Neuronal stem cell (in vitro differentiated cells): ENCODE measurements at regions not wholly inside any gene's neighbourhood (a gene's known extent, or its start where the extent isn't known, plus 50 kb on each side); places are given as distances from the start of the nearest gene placed in this dataset.
"Not testable (repeated sequence)": the region's sequence is repeated elsewhere in the genome, so short reads cannot be mapped to it uniquely, and the experiment has no call there.

Experiments
- DNase-seq: peaks from one replicate; pipeline ENCODE4 v3.0.0-alpha.2; 2013; ENCODE audit warnings: low spot score
- H2AFZ ChIP-seq: one replicate; pipeline ENCODE4 v1.6.1; 2013; ENCODE audit warnings: mild to moderate bottlenecking, low read length, inconsistent platforms
- H2AK5ac ChIP-seq: 2 replicates; pipeline ENCODE4 v1.6.1; 2013; ENCODE audit warnings: low read depth, mild to moderate bottlenecking, inconsistent platforms, low read length, moderate library complexity, mixed read lengths
- H2BK120ac ChIP-seq: 2 replicates; pipeline ENCODE4 v1.6.1; 2013; ENCODE audit warnings: low read depth, mild to moderate bottlenecking, inconsistent platforms, low read length, moderate library complexity, mixed read lengths
- H2BK12ac ChIP-seq: one replicate; pipeline ENCODE4 v1.6.1; 2013; ENCODE audit warnings: low read length, inconsistent platforms
- H2BK15ac ChIP-seq: 2 replicates; pipeline ENCODE4 v1.6.1; 2013; ENCODE audit warnings: mild to moderate bottlenecking, low read length, inconsistent platforms, mixed read lengths
- H2BK5ac ChIP-seq: one replicate; pipeline ENCODE4 v1.6.1; 2013; ENCODE audit warnings: inconsistent platforms, mild to moderate bottlenecking, low read length, moderate library complexity
- H3K14ac ChIP-seq: one replicate; pipeline ENCODE4 v1.6.1; 2013; ENCODE audit warnings: low read length, inconsistent platforms
- H3K18ac ChIP-seq: 2 replicates; pipeline ENCODE4 v1.6.1; 2013; ENCODE audit warnings: low read length, inconsistent platforms
- H3K23ac ChIP-seq: 2 replicates; pipeline ENCODE4 v1.6.1; 2013; ENCODE audit warnings: low read depth, mild to moderate bottlenecking, mixed read lengths, low read length, inconsistent platforms; ENCODE audit not compliant: poor library complexity
- H3K27ac ChIP-seq: replicated peaks from 3 replicates; pipeline ENCODE4 v1.5.1; 2013; ENCODE audit warnings: low read length, inconsistent platforms
- H3K27me3 ChIP-seq, 3 experiments: 2 replicates each; pipeline ENCODE4 v1.6.1; 2013; ENCODE audit warnings: low read length in 3 of 3, mild to moderate bottlenecking in 2 of 3, inconsistent platforms in 1 of 3, low read depth in 1 of 3, mixed read lengths in 1 of 3, moderate library complexity in 1 of 3; ENCODE audit not compliant: control insufficient read depth in 3 of 3, insufficient read depth in 3 of 3
- H3K36me3 ChIP-seq, 2 donors: replicated peaks in 1 of 2; 2 replicates each; pipeline ENCODE4 v1.6.1; 2013; ENCODE audit warnings: low read length in 2 of 2; ENCODE audit not compliant: control insufficient read depth in 2 of 2, insufficient read depth in 2 of 2
- H3K4ac ChIP-seq: 2 replicates; pipeline ENCODE4 v1.6.1; 2013; ENCODE audit warnings: inconsistent platforms, mild to moderate bottlenecking, low read length, moderate library complexity
- H3K4me1 ChIP-seq, 2 donors: 1 replicate in 1 of 2; 2 replicates in 1 of 2; pipeline ENCODE4 v1.6.1; 2013; ENCODE audit warnings: low read length in 2 of 2, low read depth in 1 of 2; ENCODE audit not compliant: control insufficient read depth in 2 of 2, insufficient read depth in 1 of 2
- H3K4me2 ChIP-seq: one replicate; pipeline ENCODE4 v1.6.1; 2013; ENCODE audit warnings: mild to moderate bottlenecking, low read length, inconsistent platforms; ENCODE audit not compliant: insufficient read depth, poor library complexity, severe bottlenecking
- H3K4me3 ChIP-seq, 2 donors: 2 replicates each; pipeline ENCODE4 v1.5.1; 2013; ENCODE audit warnings: low read length in 2 of 2, mild to moderate bottlenecking in 2 of 2, inconsistent platforms in 1 of 2, moderate library complexity in 1 of 2
- H3K79me1 ChIP-seq: one replicate; pipeline ENCODE4 v1.6.1; 2013; ENCODE audit warnings: low read depth, mild to moderate bottlenecking, inconsistent platforms, low read length, moderate library complexity
- H3K9ac ChIP-seq: one replicate; pipeline ENCODE4 v1.6.1; 2013; ENCODE audit warnings: mild to moderate bottlenecking, low read depth, low read length, inconsistent platforms; ENCODE audit not compliant: poor library complexity
- H3K9me3 ChIP-seq, 2 donors: replicated peaks in 1 of 2; 2 replicates each; pipeline versions ENCODE3 to v1.6.1; 2013; ENCODE audit warnings: low read length in 2 of 2, mild to moderate bottlenecking in 2 of 2, inconsistent platforms in 1 of 2, low read depth in 1 of 2, mixed read lengths in 1 of 2, moderate library complexity in 1 of 2; ENCODE audit not compliant: control insufficient read depth in 2 of 2, insufficient read depth in 1 of 2
- H4K8ac ChIP-seq: one replicate; pipeline ENCODE4 v1.6.1; 2013; ENCODE audit warnings: low read depth, mild to moderate bottlenecking, inconsistent platforms, low read length, moderate library complexity
- H4K91ac ChIP-seq: one replicate; pipeline ENCODE4 v1.6.1; 2013; ENCODE audit warnings: low read length, low read depth, mild to moderate bottlenecking, inconsistent platforms; ENCODE audit not compliant: poor library complexity
- WGBS, 2 donors: extraction: QIAGEN DNeasy Blood & Tissue Kit; methylation state at CpG; one replicate each; pipeline ENCODE4 v1.1.7; 2013; ENCODE audit warnings: missing lambda C conversion rate in 2 of 2, mixed read lengths in 1 of 2; ENCODE audit not compliant: insufficient read length in 2 of 2, insufficient replicate concordance in 1 of 2; ENCODE audit errors: extremely low coverage in 2 of 2; 5-methylcytosine and 5-hydroxymethylcytosine counted together

- H3K4ac ChIP-seq, H2BK15ac ChIP-seq, DNase-seq, H3K23ac ChIP-seq, H2AK5ac ChIP-seq, H2BK12ac ChIP-seq, H3K27me3 ChIP-seq, H3K9me3 ChIP-seq, H2AFZ ChIP-seq, H3K4me1 ChIP-seq, H2BK5ac ChIP-seq, H2BK120ac ChIP-seq, H3K18ac ChIP-seq, H3K9ac ChIP-seq, H3K79me1 ChIP-seq, H3K36me3 ChIP-seq, H3K4me3 ChIP-seq, H3K27ac ChIP-seq, H3K14ac ChIP-seq, H4K91ac ChIP-seq, H4K8ac ChIP-seq, H3K4me2 ChIP-seq: not testable (repeated sequence)
- WGBS, 2 donors: no CpG with 5 or more reads among the region's 3 CpGs
Observed at GRCh38 chr10:4394455-4394854, 431.6 kb upstream of the AKR1E2 start.

GRCh38 chr10:4391683-4392082 lies 434.3 kb upstream of the AKR1E2 start:
- Histone ChIP-seq H4K8ac (no peak overlapping the region), H2BK12ac (no peak overlapping the region), H3K4me3 (no peak overlapping the region), H3K18ac (no peak overlapping the region), H2BK5ac (no peak overlapping the region), H3K4me1 (no peaks in the 10 kb centered on the region), H2BK15ac (no peak overlapping the region), H3K27ac (no peak overlapping the region), H3K4ac (no peak overlapping the region), H3K23ac (no peak overlapping the region), H3K14ac (no peak overlapping the region), H3K36me3 (no peaks in the 10 kb centered on the region), H2BK120ac (no peak overlapping the region), H2AFZ (no peak overlapping the region), H3K9ac (no peak overlapping the region), H3K9me3 (no peaks in the 10 kb centered on the region), H3K4me2 (no peak overlapping the region), H4K91ac (no peak overlapping the region), H3K79me1 (no peaks in the 10 kb centered on the region), H3K27me3 (no peaks in the 10 kb centered on the region), H2AK5ac (no peak overlapping the region)
- peak; percentile 8 for DNase-seq
- no CpG with 5 or more reads among the region's 3 CpGs for WGBS, 2 donors

GRCh38 chr10:4390219-4390618 lies 435.8 kb upstream of the AKR1E2 start:
- H3K14ac ChIP-seq: no peak overlapping the region
- H3K9me3 ChIP-seq: peaks cover 0 to 2% of the 10 kb centered on the region in 2 donors
- WGBS, 2 donors: no CpG with 5 or more reads among the region's 2 CpGs

GRCh38 chr10:4385231-4385870 lies 440.7 kb upstream of the AKR1E2 start:
- WGBS, 2 donors: no CpG with 5 or more reads among the region's 7 CpGs
- Histone ChIP-seq H3K14ac (no peak overlapping the region), H2BK12ac (no peak overlapping the region), H3K4me2 (no peak overlapping the region), H4K8ac (no peak overlapping the region), H3K27me3 (no peaks in the 10 kb centered on the region), H3K4me1 (peaks cover 1 to 19% of the 10 kb centered on the region in 2 donors), H3K4me3 (no peak overlapping the region), H3K9me3 (peaks cover 0 to 2% of the 10 kb centered on the region in 2 donors), H2AFZ (no peak overlapping the region), H3K23ac (no peak overlapping the region), H3K9ac (no peak overlapping the region), H3K36me3 (no peaks in the 10 kb centered on the region), H2BK120ac (no peak overlapping the region), H4K91ac (no peak overlapping the region), H2BK15ac (no peak overlapping the region), H2BK5ac (no peak overlapping the region), H2AK5ac (no peak overlapping the region), H3K79me1 (no peaks in the 10 kb centered on the region), H3K4ac (no peak overlapping the region), H3K18ac (no peak overlapping the region), H3K27ac (no peak overlapping the region)
- no peak for DNase-seq

More at GRCh38 chr10:4390219-4390618, 435.8 kb upstream of the AKR1E2 start:
- Histone ChIP-seq H2AK5ac (no peak overlapping the region), H4K91ac (no peak overlapping the region), H3K18ac (no peak overlapping the region), H3K4ac (no peak overlapping the region), H2BK5ac (no peak overlapping the region), H2BK15ac (no peak overlapping the region), H2BK12ac (no peak overlapping the region), H3K27me3 (no peaks in the 10 kb centered on the region), H3K27ac (no peak overlapping the region), H3K79me1 (no peaks in the 10 kb centered on the region), H3K4me3 (no peak overlapping the region), H3K36me3 (no peaks in the 10 kb centered on the region), H3K4me2 (no peak overlapping the region), H2AFZ (no peak overlapping the region), H4K8ac (no peak overlapping the region), H3K9ac (no peak overlapping the region), H2BK120ac (no peak overlapping the region), H3K23ac (no peak overlapping the region), H3K4me1 (no peaks in the 10 kb centered on the region)
- no peak for DNase-seq
